ENCODE measurements at regions not wholly inside any gene's neighbourhood (a gene's known extent, or its start where the extent isn't known, plus 50 kb on each side); places are given as distances from the start of the nearest gene placed in this dataset.

- TF ChIP-seq NFE2L2 (IDR thresholded peaks at IDR 0.05; ENCODE audit: low read depth, low read length) (no peak), MAFK (IDR thresholded peaks at IDR 0.05; ENCODE audit: low read depth, low read length) (no peak), CHD1 (IDR thresholded peaks at IDR 0.05; ENCODE audit: low read depth, low read length) (no peak), POLR2A (IDR thresholded peaks at IDR 0.05; ENCODE audit: low read depth, low read length) (no peak), MAZ (IDR thresholded peaks at IDR 0.05; ENCODE audit: borderline replicate concordance, low read depth, low read length) (no peak), SMC3 (IDR thresholded peaks at IDR 0.05; ENCODE audit: low read depth, low read length) (peak; percentile 19; the same call in 1 of the 2 replicates), FOS (IDR thresholded peaks at IDR 0.05; ENCODE audit: low read depth, low read length) (no peak), RAD21 (IDR thresholded peaks at IDR 0.05; ENCODE audit: low read length) (peak; percentile 28; the same call in 1 of the 2 replicates), MXI1 (IDR thresholded peaks at IDR 0.05; ENCODE audit: borderline replicate concordance, low read depth, low read length) (no peak), CEBPB (IDR thresholded peaks at IDR 0.05; ENCODE audit: low read depth, low read length) (no peak), RFX5 (IDR thresholded peaks at IDR 0.05; ENCODE audit: low read depth, low read length) (no peak), RCOR1 (IDR thresholded peaks at IDR 0.05; ENCODE audit: insufficient replicate concordance, low read length) (no peak), BHLHE40 (IDR thresholded peaks at IDR 0.05; ENCODE audit: low read depth, low read length) (no peak), ELK1 (IDR thresholded peaks at IDR 0.05; ENCODE audit: borderline replicate concordance, low read depth, low read length) (no peak)
- TF ChIP-seq, protein P1, sequence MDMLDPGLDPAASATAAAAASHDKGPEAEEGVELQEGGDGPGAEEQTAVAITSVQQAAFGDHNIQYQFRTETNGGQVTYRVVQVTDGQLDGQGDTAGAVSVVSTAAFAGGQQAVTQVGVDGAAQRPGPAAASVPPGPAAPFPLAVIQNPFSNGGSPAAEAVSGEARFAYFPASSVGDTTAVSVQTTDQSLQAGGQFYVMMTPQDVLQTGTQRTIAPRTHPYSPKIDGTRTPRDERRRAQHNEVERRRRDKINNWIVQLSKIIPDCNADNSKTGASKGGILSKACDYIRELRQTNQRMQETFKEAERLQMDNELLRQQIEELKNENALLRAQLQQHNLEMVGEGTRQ (IDR thresholded peaks at IDR 0.05; ENCODE audit: low read depth, low read length): no peak
- TF ChIP-seq, protein P2, sequence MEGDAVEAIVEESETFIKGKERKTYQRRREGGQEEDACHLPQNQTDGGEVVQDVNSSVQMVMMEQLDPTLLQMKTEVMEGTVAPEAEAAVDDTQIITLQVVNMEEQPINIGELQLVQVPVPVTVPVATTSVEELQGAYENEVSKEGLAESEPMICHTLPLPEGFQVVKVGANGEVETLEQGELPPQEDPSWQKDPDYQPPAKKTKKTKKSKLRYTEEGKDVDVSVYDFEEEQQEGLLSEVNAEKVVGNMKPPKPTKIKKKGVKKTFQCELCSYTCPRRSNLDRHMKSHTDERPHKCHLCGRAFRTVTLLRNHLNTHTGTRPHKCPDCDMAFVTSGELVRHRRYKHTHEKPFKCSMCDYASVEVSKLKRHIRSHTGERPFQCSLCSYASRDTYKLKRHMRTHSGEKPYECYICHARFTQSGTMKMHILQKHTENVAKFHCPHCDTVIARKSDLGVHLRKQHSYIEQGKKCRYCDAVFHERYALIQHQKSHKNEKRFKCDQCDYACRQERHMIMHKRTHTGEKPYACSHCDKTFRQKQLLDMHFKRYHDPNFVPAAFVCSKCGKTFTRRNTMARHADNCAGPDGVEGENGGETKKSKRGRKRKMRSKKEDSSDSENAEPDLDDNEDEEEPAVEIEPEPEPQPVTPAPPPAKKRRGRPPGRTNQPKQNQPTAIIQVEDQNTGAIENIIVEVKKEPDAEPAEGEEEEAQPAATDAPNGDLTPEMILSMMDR (conservative IDR thresholded peaks at IDR 0.05; ENCODE audit: low read depth, low read length): peak; percentile 20; the same call in 1 of the 2 replicates
- Histone ChIP-seq H3K4me2 (ENCODE audit: low read depth, low read length) (no peak overlapping the region), H3K4me1 (ENCODE audit: control insufficient read depth, insufficient read depth, low read length) (no peaks in the 10 kb centered on the region), H2BK15ac (ENCODE audit: low read depth, low read length) (no peak overlapping the region), H3K27ac (ENCODE audit: insufficient read depth, low read length) (no peak overlapping the region), H2BK20ac (ENCODE audit: low read depth, low read length) (no peak overlapping the region), H3K79me1 (ENCODE audit: low read depth in 1 of 2, low read length in 2 of 2) (no peaks in the 10 kb centered on the region), H3K23ac (ENCODE audit: low read depth, low read length) (no peak overlapping the region), H4K20me1 (ENCODE audit: insufficient read depth, low read length) (no peaks in the 10 kb centered on the region), H3K9me1 (ENCODE audit: insufficient read depth, low read length) (no peaks in the 10 kb centered on the region), H3K4me3 (ENCODE audit: insufficient read depth, low read depth, low read length) (no peak overlapping the region), H2BK120ac (ENCODE audit: low read depth, low read length) (no peak overlapping the region), H3K9ac (ENCODE audit: low read depth, low read length) (no peak overlapping the region), H3K18ac (ENCODE audit: low read depth, low read length) (no peak overlapping the region), H2AK9ac (replicated peaks; ENCODE audit: low read depth, low read length, poor library complexity) (no peak overlapping the region), H3K4ac (ENCODE audit: low read depth, low read length) (no peak overlapping the region), H3K14ac (replicated peaks; ENCODE audit: low read depth, low read length) (no peak overlapping the region), H4K91ac (ENCODE audit: insufficient read depth, low read depth, low read length) (no peak overlapping the region), H3K56ac (ENCODE audit: extremely low read depth, insufficient read depth, low read length) (no peak overlapping the region), H3K27me3 (ENCODE audit: control insufficient read depth, insufficient read depth, low read length) (peaks cover 2% of the 10 kb centered on the region; the same call in 1 of the 2 replicates), H4K5ac (ENCODE audit: low read depth, low read length) (no peak overlapping the region), H2AFZ (replicated peaks; ENCODE audit: low read length, poor library complexity) (no peak overlapping the region), H3K9me3 (ENCODE audit: control insufficient read depth, insufficient read depth, low read length) (no peaks in the 10 kb centered on the region), H2AK5ac (ENCODE audit: low read depth, low read length) (no peak overlapping the region), H3K36me3 (ENCODE audit: control insufficient read depth, insufficient read depth, low read length) (no peaks in the 10 kb centered on the region), H2BK5ac (ENCODE audit: low read depth, low read length, poor library complexity, severe bottlenecking) (no peak overlapping the region), H4K8ac (ENCODE audit: low read depth in 2 of 2, low read length in 2 of 2) (no peak overlapping the region)
- in situ Hi-C loops (cut with MboI; ENCODE audit: low sequenced_read_pairs) (no loop called here), dilution Hi-C loops (cut with HindIII; ENCODE audit: low sequenced_read_pairs, unreplicated experiment) (no loop called here), intact Hi-C loops (cut with micrococcal nuclease) (no loop called here)
- no TSS peak for BruUV-seq (replicated peaks)
- CTCF ChIA-PET: no interaction called here
- POLR2A ChIA-PET (ENCODE audit: unreplicated experiment): no interaction called here
- ATAC-seq (ENCODE audit: low read depth) (peak; percentile 46; the same call in 1 of the 2 replicates), DNase-seq (peak; percentile 4)
These were observed 126.4 kb downstream of the KDR start for GRCh38 chr4:54999003-54999402.

All from IMR-90 (cell line).